WTC11 (cell line): ENCODE measurements at regions not wholly inside any gene's neighbourhood (a gene's known extent, or its start where the extent isn't known, plus 50 kb on each side); places are given as distances from the start of the nearest gene placed in this dataset.

Source experiments
- ATF1 ChIP-seq: sonication (generic); formaldehyde crosslinking; IDR thresholded peaks from 2 replicates; pipeline ENCODE4 v1.8.1; 2023; ENCODE audit warnings: mild to moderate bottlenecking, moderate library complexity, missing genetic modification reagents
- ATF3 ChIP-seq: sonication (generic); formaldehyde crosslinking; conservative IDR thresholded peaks from 2 replicates; pipeline ENCODE4 v1.8.1; 2022; ENCODE audit warnings: mild to moderate bottlenecking, missing genetic modification reagents
- CTCF ChIP-seq: fragments of 200-600 bp; IDR thresholded peaks from 2 replicates; pipeline ENCODE4 v1.8.0; 2022; ENCODE audit warnings: antibody characterized with exemption
- FOXP4 ChIP-seq: sonication (generic); formaldehyde crosslinking; IDR thresholded peaks from 2 replicates; pipeline ENCODE4 v1.8.0; 2022; ENCODE audit warnings: mild to moderate bottlenecking, missing genetic modification reagents
- GABPB1 ChIP-seq: sonication (generic); formaldehyde crosslinking; IDR thresholded peaks from 2 replicates; pipeline ENCODE4 v1.8.1; 2023; ENCODE audit warnings: mild to moderate bottlenecking, missing genetic modification reagents
- GTF2I ChIP-seq: fragments of 250-450 bp; sonication (Bioruptor Pico); conservative IDR thresholded peaks from 2 replicates; pipeline ENCODE4 v1.4.0; 2021; ENCODE audit warnings: mild to moderate bottlenecking
- HMGA2 ChIP-seq: fragments of 250-450 bp; sonication (Bioruptor Pico); IDR thresholded peaks from 2 replicates; pipeline ENCODE4 v1.4.0; 2021; ENCODE audit warnings: mild to moderate bottlenecking, moderate library complexity
- JUN ChIP-seq: sonication (generic); formaldehyde crosslinking; IDR thresholded peaks from 2 replicates; pipeline ENCODE4 v1.8.0; 2023; ENCODE audit warnings: mild to moderate bottlenecking, missing genetic modification reagents
- SP1 ChIP-seq: sonication (generic); formaldehyde crosslinking; conservative IDR thresholded peaks from 2 replicates; pipeline ENCODE4 v1.8.1; 2022; ENCODE audit warnings: missing genetic modification reagents

- TF ChIP-seq GTF2I (CRISPR knock-in tag): no peak
- no peak for TF ChIP-seq SP1 (CRISPR knock-in tag)
- TF ChIP-seq FOXP4 (CRISPR knock-in tag): no peak
- TF ChIP-seq ATF3: no peak
- TF ChIP-seq GABPB1 (CRISPR knock-in tag): no peak
- TF ChIP-seq CTCF: no peak
- TF ChIP-seq HMGA2 (CRISPR knock-in tag): no peak
- no peak for TF ChIP-seq JUN (CRISPR knock-in tag)
- TF ChIP-seq ATF1: no peak
These were observed 84.6 kb upstream of the WSB1 start for GRCh38 chr17:27209316-27209715.
